ENCODE measurements at regions not wholly inside any gene's neighbourhood (a gene's known extent, or its start where the extent isn't known, plus 50 kb on each side); places are given as distances from the start of the nearest gene placed in this dataset.
"Not testable (repeated sequence)": the region's sequence is repeated elsewhere in the genome, so short reads cannot be mapped to it uniquely, and the experiment has no call there.

GRCh38 chrX:45506149-45506730 is 305.6 kb upstream of the DIPK2B start:
- no peak for DNase-seq (ENCODE audit: low read depth)

GRCh38 chrX:45505214-45505613 is 304.5 kb upstream of the DIPK2B start:
- peak; percentile 96 for DNase-seq (ENCODE audit: low read depth)

- not testable (repeated sequence) for DNase-seq (ENCODE audit: low read depth)
These were observed 303.2 kb upstream of the DIPK2B start for GRCh38 chrX:45503787-45504362.

- no peak for DNase-seq (ENCODE audit: low read depth)
These were observed 301.7 kb upstream of the DIPK2B start for GRCh38 chrX:45502396-45502795.

GRCh38 chrX:45497290-45497689 is 296.6 kb upstream of the DIPK2B start:
- DNase-seq (ENCODE audit: low read depth), result no peak

GRCh38 chrX:45485719-45486118 is 285.0 kb upstream of the DIPK2B start:
- DNase-seq (ENCODE audit: low read depth), result no peak

GRCh38 chrX:45479835-45480422 is 279.3 kb upstream of the DIPK2B start:
- peak; percentile 85 for DNase-seq (ENCODE audit: low read depth)

GRCh38 chrX:45479196-45479834 is 278.6 kb upstream of the DIPK2B start:
- DNase-seq (ENCODE audit: low read depth), result peak; percentile 90

- DNase-seq (ENCODE audit: low read depth), result peak; percentile 55
These were observed 272.3 kb upstream of the DIPK2B start for GRCh38 chrX:45472968-45473367.

GRCh38 chrX:45467537-45467936 is 266.9 kb upstream of the DIPK2B start:
- not testable (repeated sequence) for DNase-seq (ENCODE audit: low read depth)

GRCh38 chrX:45455732-45456131 is 255.1 kb upstream of the DIPK2B start:
- DNase-seq (ENCODE audit: low read depth), result not testable (repeated sequence)

- no peak for DNase-seq (ENCODE audit: low read depth)
These were observed 253.6 kb upstream of the DIPK2B start for GRCh38 chrX:45454290-45454689.

GRCh38 chrX:45449982-45450381 is 249.3 kb upstream of the DIPK2B start:
- DNase-seq (ENCODE audit: low read depth), result no peak

GRCh38 chrX:45447995-45448394 is 247.3 kb upstream of the DIPK2B start:
- no peak for DNase-seq (ENCODE audit: low read depth)

- DNase-seq (ENCODE audit: low read depth), result no peak
These were observed 246.7 kb upstream of the DIPK2B start for GRCh38 chrX:45447331-45447730.

- peak; percentile 80 for DNase-seq (ENCODE audit: low read depth)
These were observed 245.2 kb upstream of the DIPK2B start for GRCh38 chrX:45445745-45446412.

GRCh38 chrX:45437186-45437585 is 236.5 kb upstream of the DIPK2B start:
- no peak for DNase-seq (ENCODE audit: low read depth)

- DNase-seq (ENCODE audit: low read depth), result no peak
These were observed 234.8 kb upstream of the DIPK2B start for GRCh38 chrX:45435481-45435880.

- no peak for DNase-seq (ENCODE audit: low read depth)
These were observed 233.6 kb upstream of the DIPK2B start for GRCh38 chrX:45434231-45434630.

- peak; percentile 16 for DNase-seq (ENCODE audit: low read depth)
These were observed 228.2 kb upstream of the DIPK2B start for GRCh38 chrX:45428831-45429230.

- DNase-seq (ENCODE audit: low read depth), result no peak
These were observed 223.7 kb upstream of the DIPK2B start for GRCh38 chrX:45424326-45424725.

- DNase-seq (ENCODE audit: low read depth), result peak; percentile 58
These were observed 221.7 kb upstream of the DIPK2B start for GRCh38 chrX:45422216-45422925.

Data from LHCN-M2 (cell line).